ENCODE measurements at regions not wholly inside any gene's neighbourhood (a gene's known extent, or its start where the extent isn't known, plus 50 kb on each side); places are given as distances from the start of the nearest gene placed in this dataset.

GRCh38 chr2:10520154-10520553, 72.0 kb upstream of the ODC1 start:
- DNase-seq: no peak

GRCh38 chr2:10519394-10519740, 71.2 kb upstream of the ODC1 start:
- DNase-seq: no peak

- no peak for DNase-seq
These were observed 70.6 kb upstream of the ODC1 start for GRCh38 chr2:10518470-10519393.

GRCh38 chr2:10517351-10518043, 69.4 kb upstream of the ODC1 start:
- DNase-seq: no peak

- DNase-seq: no peak
These were observed 67.8 kb upstream of the ODC1 start for GRCh38 chr2:10515887-10516286.

- DNase-seq: peak; percentile 75
These were observed 66.6 kb upstream of the ODC1 start for GRCh38 chr2:10514743-10515142.

- no peak for DNase-seq
These were observed 66.1 kb upstream of the ODC1 start for GRCh38 chr2:10514273-10514672.

GRCh38 chr2:10513201-10513600, 65.1 kb upstream of the ODC1 start:
- DNase-seq: no peak

- DNase-seq: no peak
These were observed 59.9 kb upstream of the ODC1 start for GRCh38 chr2:10508038-10508437.

GRCh38 chr2:10507106-10507505, 59.0 kb upstream of the ODC1 start:
- no peak for DNase-seq

GRCh38 chr2:10504994-10505820, 57.1 kb upstream of the ODC1 start:
- no peak for DNase-seq

- no peak for DNase-seq
These were observed 56.4 kb upstream of the ODC1 start for GRCh38 chr2:10504370-10504993.

GRCh38 chr2:10502803-10503107, 54.6 kb upstream of the ODC1 start:
- no peak for DNase-seq

- no peak for DNase-seq
These were observed 54.1 kb upstream of the ODC1 start for GRCh38 chr2:10501980-10502802.

- DNase-seq: no peak
These were observed 53.4 kb upstream of the ODC1 start for GRCh38 chr2:10501451-10501961.

- peak; percentile 64 for DNase-seq
These were observed 52.7 kb upstream of the ODC1 start for GRCh38 chr2:10500601-10501361.

GRCh38 chr2:10499911-10500521, 51.9 kb upstream of the ODC1 start:
- DNase-seq: no peak

- DNase-seq: no peak
These were observed 51.3 kb upstream of the ODC1 start for GRCh38 chr2:10499275-10499907.

- DNase-seq: no peak
These were observed 50.6 kb upstream of the ODC1 start for GRCh38 chr2:10498525-10499274.

Data from T1000 (cell line).